ENCODE measurements at regions not wholly inside any gene's neighbourhood (a gene's known extent, or its start where the extent isn't known, plus 50 kb on each side); places are given as distances from the start of the nearest gene placed in this dataset.

DNA sequence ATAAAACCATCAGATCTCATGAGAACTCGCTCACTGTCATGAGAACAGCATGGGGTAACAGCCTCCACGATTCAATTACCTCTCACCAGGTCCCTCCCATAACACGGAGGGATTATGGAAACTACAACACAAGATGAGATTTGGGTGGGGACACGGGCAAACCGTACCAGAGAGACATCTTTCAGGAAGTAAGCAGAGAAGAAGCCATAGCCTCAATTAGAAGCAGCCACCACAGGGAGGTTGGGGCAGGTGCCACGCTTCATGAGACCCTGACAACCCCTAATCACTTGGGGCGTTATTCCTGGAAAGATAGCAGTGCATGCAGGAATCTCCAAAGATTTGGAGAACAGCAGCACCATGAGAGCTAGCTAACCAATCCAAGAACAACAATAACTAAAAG lies 52.9 kb upstream of the SIRPG start:
- no peak for DNase-seq

DNA sequence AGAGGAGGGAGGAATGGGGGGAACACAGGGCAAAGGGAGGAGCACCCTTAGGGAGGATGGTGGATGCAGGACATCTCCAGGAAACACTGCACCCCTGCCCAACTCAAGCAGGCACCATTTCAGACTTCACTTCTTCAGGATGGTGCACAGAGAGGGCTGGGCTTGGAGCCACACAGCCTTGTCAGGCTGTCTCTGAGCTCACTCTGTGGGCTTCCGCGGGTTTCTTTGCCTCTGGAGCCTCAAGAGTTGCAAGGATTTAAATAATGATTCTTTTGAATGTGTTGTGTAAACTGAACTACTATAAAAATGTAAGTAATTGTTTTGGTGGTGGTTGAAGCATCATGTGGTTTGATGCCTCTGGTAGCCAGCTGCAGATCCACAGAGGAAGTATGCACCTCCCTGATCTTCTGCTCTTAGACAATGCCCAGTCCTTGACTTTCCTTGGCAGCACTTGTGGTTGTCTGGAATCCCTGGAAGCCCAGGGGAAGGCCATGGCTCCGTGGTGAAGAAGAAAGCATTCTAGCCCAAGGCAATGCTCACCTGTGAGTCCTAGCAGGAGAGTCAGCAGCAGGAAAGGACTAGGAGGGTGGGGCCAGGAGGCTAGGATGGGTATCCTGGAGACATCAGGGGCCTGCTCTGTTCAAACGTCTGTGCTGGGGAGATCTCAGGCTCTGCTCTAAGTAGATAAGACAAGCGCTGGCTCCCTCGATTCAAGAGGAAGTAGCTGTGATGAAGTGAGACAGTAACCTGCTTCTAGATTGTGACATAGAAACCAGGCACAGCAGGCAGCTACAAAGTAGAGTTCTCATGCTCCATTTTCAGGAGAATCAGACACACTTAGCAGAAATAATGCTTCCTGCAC lies 50.2 kb upstream of the SIRPG start:
- DNase-seq, result no peak
